ENCODE measurements at regions not wholly inside any gene's neighbourhood (a gene's known extent, or its start where the extent isn't known, plus 50 kb on each side); places are given as distances from the start of the nearest gene placed in this dataset.
"Not testable (repeated sequence)": the region's sequence is repeated elsewhere in the genome, so short reads cannot be mapped to it uniquely, and the experiment has no call there.

DNA sequence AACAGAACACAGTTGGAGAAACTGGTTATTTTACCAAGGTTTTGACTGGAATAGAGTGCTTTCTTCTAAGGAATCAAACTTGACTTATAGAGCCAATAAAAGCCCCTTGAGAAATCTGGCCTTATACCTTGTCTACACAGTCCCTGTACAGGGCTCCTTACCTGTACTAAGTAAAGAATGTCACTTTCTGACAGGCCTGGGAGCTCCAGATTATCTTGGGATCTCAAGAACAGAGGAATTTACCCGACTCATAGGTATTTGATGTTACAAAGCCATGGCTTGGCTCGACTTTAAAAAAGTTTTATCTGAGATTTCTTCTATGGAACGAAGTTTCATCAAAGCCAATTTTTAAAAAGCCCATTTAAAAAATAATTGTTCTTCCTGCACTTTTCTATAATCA is 487.8 kb upstream of the PABPC5 start:
- not testable (repeated sequence) for H3F3A ChIP-seq (replicated peaks; ENCODE audit: low read depth); H3K79me2 ChIP-seq (replicated peaks; ENCODE audit: insufficient read depth); H3K36me3 ChIP-seq (ENCODE audit: insufficient read depth); H3K9me2 ChIP-seq (ENCODE audit: insufficient read depth); H3K4me2 ChIP-seq; H2AFZ ChIP-seq; H3K9me3 Mint-ChIP-seq; H3K4me1 ChIP-seq (ENCODE audit: insufficient read depth); H3K27ac ChIP-seq (ENCODE audit: low read depth); H3K27me3 ChIP-seq (ENCODE audit: insufficient read depth); H3K4me3 Mint-ChIP-seq; H3K4me1 Mint-ChIP-seq; ATAC-seq; H4K20me1 ChIP-seq (replicated peaks; ENCODE audit: insufficient read depth); H3K4me3 ChIP-seq; H3K27ac Mint-ChIP-seq; H3K36me3 Mint-ChIP-seq (ENCODE audit: low read depth); H3K27me3 Mint-ChIP-seq (ENCODE audit: insufficient read depth, low read depth, poor library complexity)
- peak; percentile 6 for DNase-seq (ENCODE audit: low spot score)

DNA sequence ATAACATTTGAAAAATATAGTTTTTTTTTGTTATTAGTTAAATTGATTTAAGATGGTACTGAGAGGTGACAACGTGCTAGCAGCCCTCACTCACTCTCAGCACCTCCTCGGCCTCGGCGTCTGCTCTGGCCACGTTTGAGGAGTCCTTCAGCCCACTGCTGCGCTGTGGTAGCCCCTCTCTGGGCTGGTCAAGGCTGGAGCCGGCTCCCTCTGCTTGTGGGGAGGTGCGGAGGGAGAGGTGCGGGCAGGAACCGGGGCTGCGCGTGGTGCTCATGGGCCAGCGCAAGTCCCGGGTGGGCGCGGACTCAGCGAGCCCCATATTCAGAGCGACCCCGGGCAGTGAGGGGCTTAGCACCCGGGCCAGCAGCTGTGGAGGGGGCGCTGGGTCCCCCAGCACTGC is 439.4 kb upstream of the PABPC5 start:
- DNase-seq (ENCODE audit: low spot score); H2AFZ ChIP-seq; H3K27me3 Mint-ChIP-seq (ENCODE audit: insufficient read depth, low read depth, poor library complexity); H3K4me3 ChIP-seq; H3K9me3 Mint-ChIP-seq; H3K36me3 Mint-ChIP-seq (ENCODE audit: low read depth); H3K27me3 ChIP-seq (ENCODE audit: insufficient read depth); ATAC-seq; H3K4me3 Mint-ChIP-seq; H4K20me1 ChIP-seq (replicated peaks; ENCODE audit: insufficient read depth); H3K27ac Mint-ChIP-seq; H3K36me3 ChIP-seq (ENCODE audit: insufficient read depth); H3K9me2 ChIP-seq (ENCODE audit: insufficient read depth); H3K79me2 ChIP-seq (replicated peaks; ENCODE audit: insufficient read depth); H3K27ac ChIP-seq (ENCODE audit: low read depth); H3K4me2 ChIP-seq; H3K4me1 ChIP-seq (ENCODE audit: insufficient read depth); H3F3A ChIP-seq (replicated peaks; ENCODE audit: low read depth); H3K4me1 Mint-ChIP-seq: not testable (repeated sequence)

DNA sequence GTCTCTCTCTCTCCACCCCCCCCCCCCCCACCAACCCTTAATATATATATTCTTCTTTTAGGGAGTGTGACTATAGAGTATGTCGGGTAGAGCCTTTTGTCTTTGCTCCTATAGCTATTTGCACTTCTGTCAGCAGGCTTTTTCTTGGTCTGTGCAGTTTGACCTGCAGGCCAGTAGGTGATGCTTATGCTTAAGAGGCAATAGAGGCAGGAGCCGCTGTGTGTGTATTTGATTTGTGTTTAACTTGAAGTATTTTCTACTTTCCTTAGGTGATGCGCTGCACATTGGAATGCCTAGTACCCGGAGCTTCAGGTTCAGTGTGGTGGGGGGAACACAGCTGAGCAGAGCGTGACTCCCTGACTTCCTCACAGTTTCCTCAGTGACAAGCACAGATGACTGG is 416.5 kb upstream of the PABPC5 start:
- H3K4me3 Mint-ChIP-seq; H3K36me3 ChIP-seq (ENCODE audit: insufficient read depth); H3K27me3 Mint-ChIP-seq (ENCODE audit: insufficient read depth, low read depth, poor library complexity); H3K4me1 Mint-ChIP-seq; H3K36me3 Mint-ChIP-seq (ENCODE audit: low read depth); H4K20me1 ChIP-seq (replicated peaks; ENCODE audit: insufficient read depth); H3K27ac Mint-ChIP-seq; H3K9me2 ChIP-seq (ENCODE audit: insufficient read depth); H2AFZ ChIP-seq; H3K27ac ChIP-seq (ENCODE audit: low read depth); H3F3A ChIP-seq (replicated peaks; ENCODE audit: low read depth); H3K79me2 ChIP-seq (replicated peaks; ENCODE audit: insufficient read depth); H3K4me2 ChIP-seq; H3K4me3 ChIP-seq; H3K4me1 ChIP-seq (ENCODE audit: insufficient read depth); H3K9me3 Mint-ChIP-seq; H3K27me3 ChIP-seq (ENCODE audit: insufficient read depth): not testable (repeated sequence)
- peak; percentile 2 for DNase-seq (ENCODE audit: low spot score)
- ATAC-seq = peak; percentile 58
- TF ChIP-seq, protein P1, sequence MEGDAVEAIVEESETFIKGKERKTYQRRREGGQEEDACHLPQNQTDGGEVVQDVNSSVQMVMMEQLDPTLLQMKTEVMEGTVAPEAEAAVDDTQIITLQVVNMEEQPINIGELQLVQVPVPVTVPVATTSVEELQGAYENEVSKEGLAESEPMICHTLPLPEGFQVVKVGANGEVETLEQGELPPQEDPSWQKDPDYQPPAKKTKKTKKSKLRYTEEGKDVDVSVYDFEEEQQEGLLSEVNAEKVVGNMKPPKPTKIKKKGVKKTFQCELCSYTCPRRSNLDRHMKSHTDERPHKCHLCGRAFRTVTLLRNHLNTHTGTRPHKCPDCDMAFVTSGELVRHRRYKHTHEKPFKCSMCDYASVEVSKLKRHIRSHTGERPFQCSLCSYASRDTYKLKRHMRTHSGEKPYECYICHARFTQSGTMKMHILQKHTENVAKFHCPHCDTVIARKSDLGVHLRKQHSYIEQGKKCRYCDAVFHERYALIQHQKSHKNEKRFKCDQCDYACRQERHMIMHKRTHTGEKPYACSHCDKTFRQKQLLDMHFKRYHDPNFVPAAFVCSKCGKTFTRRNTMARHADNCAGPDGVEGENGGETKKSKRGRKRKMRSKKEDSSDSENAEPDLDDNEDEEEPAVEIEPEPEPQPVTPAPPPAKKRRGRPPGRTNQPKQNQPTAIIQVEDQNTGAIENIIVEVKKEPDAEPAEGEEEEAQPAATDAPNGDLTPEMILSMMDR (conservative IDR thresholded peaks at IDR 0.05; ENCODE audit: low read depth in 2 of 2) = peak in 1 of 2 experiments; percentile 31; a peak in 3 of 4 replicates

DNA sequence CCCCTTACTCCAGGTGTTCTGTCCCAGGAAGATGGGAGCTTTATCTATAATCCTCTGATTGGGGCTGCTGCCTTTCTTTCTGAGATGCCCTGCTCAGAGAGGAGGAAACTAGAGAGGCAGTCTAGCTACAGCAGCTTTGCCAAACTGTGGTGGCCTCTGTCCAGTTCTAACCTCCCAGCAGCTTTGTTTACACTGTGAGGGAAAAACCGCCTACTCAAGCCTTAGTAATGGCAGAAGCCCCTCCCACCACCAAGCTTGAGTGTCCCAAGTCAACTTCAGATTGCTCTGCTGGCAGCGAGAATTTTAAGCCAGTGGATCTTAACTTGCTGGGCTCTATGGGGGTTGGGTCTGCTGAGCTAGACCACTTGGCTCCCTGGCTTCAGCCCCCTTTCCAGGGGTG is 394.9 kb upstream of the PABPC5 start:
- H3K27ac Mint-ChIP-seq = no peak overlapping the region
- peaks cover 2% of the 10 kb centered on the region for H3K27me3 Mint-ChIP-seq (ENCODE audit: insufficient read depth, low read depth, poor library complexity)
- H3F3A ChIP-seq (replicated peaks; ENCODE audit: low read depth) = no peaks in the 10 kb centered on the region
- H3K9me2 ChIP-seq (ENCODE audit: insufficient read depth) = no peaks in the 10 kb centered on the region
- H3K36me3 Mint-ChIP-seq (ENCODE audit: low read depth) = no peaks in the 10 kb centered on the region; the same call in 1 of the 3 replicates
- H3K4me1 Mint-ChIP-seq = no peaks in the 10 kb centered on the region
- no peaks in the 10 kb centered on the region for H3K36me3 ChIP-seq (ENCODE audit: insufficient read depth)
- H3K4me3 Mint-ChIP-seq = no peak overlapping the region
- H3K9me3 Mint-ChIP-seq = peaks cover 5% of the 10 kb centered on the region; the same call in 1 of the 3 replicates
- H4K20me1 ChIP-seq (replicated peaks; ENCODE audit: insufficient read depth) = no peaks in the 10 kb centered on the region
- ATAC-seq = no peak
- H3K4me3 ChIP-seq = no peak overlapping the region
- DNase-seq (ENCODE audit: low spot score) = no peak
- no peak overlapping the region for H3K4me2 ChIP-seq
- no peak overlapping the region for H3K27ac ChIP-seq (ENCODE audit: low read depth)
- H3K4me1 ChIP-seq (ENCODE audit: insufficient read depth) = no peaks in the 10 kb centered on the region
- no peaks in the 10 kb centered on the region for H3K79me2 ChIP-seq (replicated peaks; ENCODE audit: insufficient read depth)
- no peak overlapping the region for H2AFZ ChIP-seq
- H3K27me3 ChIP-seq (ENCODE audit: insufficient read depth) = no peaks in the 10 kb centered on the region
- TF ChIP-seq STAT1 (IDR thresholded peaks at IDR 0.05; ENCODE audit: unreplicated experiment) (no peak), EZH2 (IDR thresholded peaks at IDR 0.05; ENCODE audit: low read depth, unreplicated experiment) (no peak), EZH2phosphoT487 (IDR thresholded peaks at IDR 0.05; ENCODE audit: unreplicated experiment) (no peak), POLR2AphosphoS5 (IDR thresholded peaks at IDR 0.05; ENCODE audit: low read depth) (no peak), CREB1 (CRISPR knock-in tag; IDR thresholded peaks at IDR 0.05; ENCODE audit: low read depth) (no peak)
- TF ChIP-seq, protein P2, sequence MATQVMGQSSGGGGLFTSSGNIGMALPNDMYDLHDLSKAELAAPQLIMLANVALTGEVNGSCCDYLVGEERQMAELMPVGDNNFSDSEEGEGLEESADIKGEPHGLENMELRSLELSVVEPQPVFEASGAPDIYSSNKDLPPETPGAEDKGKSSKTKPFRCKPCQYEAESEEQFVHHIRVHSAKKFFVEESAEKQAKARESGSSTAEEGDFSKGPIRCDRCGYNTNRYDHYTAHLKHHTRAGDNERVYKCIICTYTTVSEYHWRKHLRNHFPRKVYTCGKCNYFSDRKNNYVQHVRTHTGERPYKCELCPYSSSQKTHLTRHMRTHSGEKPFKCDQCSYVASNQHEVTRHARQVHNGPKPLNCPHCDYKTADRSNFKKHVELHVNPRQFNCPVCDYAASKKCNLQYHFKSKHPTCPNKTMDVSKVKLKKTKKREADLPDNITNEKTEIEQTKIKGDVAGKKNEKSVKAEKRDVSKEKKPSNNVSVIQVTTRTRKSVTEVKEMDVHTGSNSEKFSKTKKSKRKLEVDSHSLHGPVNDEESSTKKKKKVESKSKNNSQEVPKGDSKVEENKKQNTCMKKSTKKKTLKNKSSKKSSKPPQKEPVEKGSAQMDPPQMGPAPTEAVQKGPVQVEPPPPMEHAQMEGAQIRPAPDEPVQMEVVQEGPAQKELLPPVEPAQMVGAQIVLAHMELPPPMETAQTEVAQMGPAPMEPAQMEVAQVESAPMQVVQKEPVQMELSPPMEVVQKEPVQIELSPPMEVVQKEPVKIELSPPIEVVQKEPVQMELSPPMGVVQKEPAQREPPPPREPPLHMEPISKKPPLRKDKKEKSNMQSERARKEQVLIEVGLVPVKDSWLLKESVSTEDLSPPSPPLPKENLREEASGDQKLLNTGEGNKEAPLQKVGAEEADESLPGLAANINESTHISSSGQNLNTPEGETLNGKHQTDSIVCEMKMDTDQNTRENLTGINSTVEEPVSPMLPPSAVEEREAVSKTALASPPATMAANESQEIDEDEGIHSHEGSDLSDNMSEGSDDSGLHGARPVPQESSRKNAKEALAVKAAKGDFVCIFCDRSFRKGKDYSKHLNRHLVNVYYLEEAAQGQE (IDR thresholded peaks at IDR 0.05; ENCODE audit: unreplicated experiment) = no peak
- TF ChIP-seq, protein P3, sequence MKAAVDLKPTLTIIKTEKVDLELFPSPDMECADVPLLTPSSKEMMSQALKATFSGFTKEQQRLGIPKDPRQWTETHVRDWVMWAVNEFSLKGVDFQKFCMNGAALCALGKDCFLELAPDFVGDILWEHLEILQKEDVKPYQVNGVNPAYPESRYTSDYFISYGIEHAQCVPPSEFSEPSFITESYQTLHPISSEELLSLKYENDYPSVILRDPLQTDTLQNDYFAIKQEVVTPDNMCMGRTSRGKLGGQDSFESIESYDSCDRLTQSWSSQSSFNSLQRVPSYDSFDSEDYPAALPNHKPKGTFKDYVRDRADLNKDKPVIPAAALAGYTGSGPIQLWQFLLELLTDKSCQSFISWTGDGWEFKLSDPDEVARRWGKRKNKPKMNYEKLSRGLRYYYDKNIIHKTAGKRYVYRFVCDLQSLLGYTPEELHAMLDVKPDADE (IDR thresholded peaks at IDR 0.05) = no peak

Data from GM23338 (cell line).